Panc1 (cell line): ENCODE measurements at regions not wholly inside any gene's neighbourhood (a gene's known extent, or its start where the extent isn't known, plus 50 kb on each side); places are given as distances from the start of the nearest gene placed in this dataset.

Source experiments
- POLR2AphosphoS5 ChIP-seq: IDR thresholded peaks from 2 replicates; pipeline ENCODE4 v1.6.1; 2012; ENCODE audit warnings: mild to moderate bottlenecking, low read depth, low read length, moderate library complexity
- SIN3A ChIP-seq: IDR thresholded peaks from 2 replicates; pipeline ENCODE4 v1.6.1; 2012; ENCODE audit warnings: low read depth, mild to moderate bottlenecking, low read length, moderate library complexity, borderline replicate concordance; ENCODE audit not compliant: insufficient read depth
- TF ChIP-seq, protein P1 (sequence below): fragments of 450-650 bp; IDR thresholded peaks from 2 replicates; pipeline ENCODE4 v1.5.1; 2017; ENCODE audit warnings: mild to moderate bottlenecking
- TF ChIP-seq, protein P2 (sequence below), 2 experiments: IDR thresholded peaks; 2 replicates each; pipeline ENCODE4 v1.6.1; 2011 to 2012; ENCODE audit warnings: low read depth in 2 of 2, control low read depth in 1 of 2, low read length in 1 of 2, mild to moderate bottlenecking in 1 of 2, moderate library complexity in 1 of 2; ENCODE audit not compliant: insufficient read depth in 1 of 2

DNA sequence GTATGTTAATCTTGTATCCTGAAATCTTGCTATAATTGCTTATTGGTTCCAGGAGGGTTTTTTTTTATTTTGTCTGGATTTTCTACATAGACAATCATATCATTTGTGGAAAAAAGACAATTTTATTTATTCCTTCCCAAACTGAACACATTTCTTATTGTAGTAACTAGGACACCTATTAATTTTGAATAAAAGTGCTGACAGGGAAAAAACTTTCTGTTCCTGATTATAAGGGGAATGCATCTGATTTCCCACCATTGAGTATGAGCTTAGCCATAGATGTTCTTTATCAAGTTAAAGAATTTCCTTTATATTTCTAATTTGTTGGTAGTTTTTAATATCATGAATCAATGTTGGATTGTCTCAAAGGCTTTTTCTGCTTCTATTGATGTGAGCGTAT lies 460.7 kb upstream of the CNTN3 start:
- TF ChIP-seq, protein P1, sequence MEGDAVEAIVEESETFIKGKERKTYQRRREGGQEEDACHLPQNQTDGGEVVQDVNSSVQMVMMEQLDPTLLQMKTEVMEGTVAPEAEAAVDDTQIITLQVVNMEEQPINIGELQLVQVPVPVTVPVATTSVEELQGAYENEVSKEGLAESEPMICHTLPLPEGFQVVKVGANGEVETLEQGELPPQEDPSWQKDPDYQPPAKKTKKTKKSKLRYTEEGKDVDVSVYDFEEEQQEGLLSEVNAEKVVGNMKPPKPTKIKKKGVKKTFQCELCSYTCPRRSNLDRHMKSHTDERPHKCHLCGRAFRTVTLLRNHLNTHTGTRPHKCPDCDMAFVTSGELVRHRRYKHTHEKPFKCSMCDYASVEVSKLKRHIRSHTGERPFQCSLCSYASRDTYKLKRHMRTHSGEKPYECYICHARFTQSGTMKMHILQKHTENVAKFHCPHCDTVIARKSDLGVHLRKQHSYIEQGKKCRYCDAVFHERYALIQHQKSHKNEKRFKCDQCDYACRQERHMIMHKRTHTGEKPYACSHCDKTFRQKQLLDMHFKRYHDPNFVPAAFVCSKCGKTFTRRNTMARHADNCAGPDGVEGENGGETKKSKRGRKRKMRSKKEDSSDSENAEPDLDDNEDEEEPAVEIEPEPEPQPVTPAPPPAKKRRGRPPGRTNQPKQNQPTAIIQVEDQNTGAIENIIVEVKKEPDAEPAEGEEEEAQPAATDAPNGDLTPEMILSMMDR, result no peak
- TF ChIP-seq, protein P2, sequence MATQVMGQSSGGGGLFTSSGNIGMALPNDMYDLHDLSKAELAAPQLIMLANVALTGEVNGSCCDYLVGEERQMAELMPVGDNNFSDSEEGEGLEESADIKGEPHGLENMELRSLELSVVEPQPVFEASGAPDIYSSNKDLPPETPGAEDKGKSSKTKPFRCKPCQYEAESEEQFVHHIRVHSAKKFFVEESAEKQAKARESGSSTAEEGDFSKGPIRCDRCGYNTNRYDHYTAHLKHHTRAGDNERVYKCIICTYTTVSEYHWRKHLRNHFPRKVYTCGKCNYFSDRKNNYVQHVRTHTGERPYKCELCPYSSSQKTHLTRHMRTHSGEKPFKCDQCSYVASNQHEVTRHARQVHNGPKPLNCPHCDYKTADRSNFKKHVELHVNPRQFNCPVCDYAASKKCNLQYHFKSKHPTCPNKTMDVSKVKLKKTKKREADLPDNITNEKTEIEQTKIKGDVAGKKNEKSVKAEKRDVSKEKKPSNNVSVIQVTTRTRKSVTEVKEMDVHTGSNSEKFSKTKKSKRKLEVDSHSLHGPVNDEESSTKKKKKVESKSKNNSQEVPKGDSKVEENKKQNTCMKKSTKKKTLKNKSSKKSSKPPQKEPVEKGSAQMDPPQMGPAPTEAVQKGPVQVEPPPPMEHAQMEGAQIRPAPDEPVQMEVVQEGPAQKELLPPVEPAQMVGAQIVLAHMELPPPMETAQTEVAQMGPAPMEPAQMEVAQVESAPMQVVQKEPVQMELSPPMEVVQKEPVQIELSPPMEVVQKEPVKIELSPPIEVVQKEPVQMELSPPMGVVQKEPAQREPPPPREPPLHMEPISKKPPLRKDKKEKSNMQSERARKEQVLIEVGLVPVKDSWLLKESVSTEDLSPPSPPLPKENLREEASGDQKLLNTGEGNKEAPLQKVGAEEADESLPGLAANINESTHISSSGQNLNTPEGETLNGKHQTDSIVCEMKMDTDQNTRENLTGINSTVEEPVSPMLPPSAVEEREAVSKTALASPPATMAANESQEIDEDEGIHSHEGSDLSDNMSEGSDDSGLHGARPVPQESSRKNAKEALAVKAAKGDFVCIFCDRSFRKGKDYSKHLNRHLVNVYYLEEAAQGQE (IDR thresholded peaks at IDR 0.05; ENCODE audit: insufficient read depth in 1 of 2, low read depth in 2 of 2, low read length in 1 of 2), result no peak
- TF ChIP-seq SIN3A (no peak), POLR2AphosphoS5 (no peak)
